ENCODE measurements at regions not wholly inside any gene's neighbourhood (a gene's known extent, or its start where the extent isn't known, plus 50 kb on each side); places are given as distances from the start of the nearest gene placed in this dataset.

- no peaks in the 10 kb centered on the region for H3K27me3 ChIP-seq
- DNase-seq (ENCODE audit: low spot score in 2 of 2): no peak
- no peak overlapping the region for H3K4me3 ChIP-seq
- H3K9me3 ChIP-seq: peaks cover 0 to 3% of the 10 kb centered on the region in 2 donors
- no peaks in the 10 kb centered on the region for H3K36me3 ChIP-seq
- intact Hi-C loops (cut with DNase I): no loop called here
- no peaks in the 10 kb centered on the region for H3K4me1 ChIP-seq
- TF ChIP-seq CTCF (IDR thresholded peaks at IDR 0.05): no peak
- H3K27ac ChIP-seq: no peak overlapping the region
Observed at GRCh38 chr7:156024201-156024600, 211.9 kb upstream of the SHH start.

- no peak for TF ChIP-seq CTCF (IDR thresholded peaks at IDR 0.05)
- Histone ChIP-seq H3K4me1 (no peaks in the 10 kb centered on the region), H3K27me3 (no peaks in the 10 kb centered on the region), H3K27ac (no peak overlapping the region), H3K9me3 (peaks cover 0 to 4% of the 10 kb centered on the region in 2 donors), H3K4me3 (no peak overlapping the region), H3K36me3 (no peaks in the 10 kb centered on the region)
- intact Hi-C loops (cut with DNase I): no loop called here
- DNase-seq (ENCODE audit: low spot score in 2 of 2): peak in 1 of 2 donors; percentile 35
Observed at GRCh38 chr7:156022483-156023459, 210.5 kb upstream of the SHH start.

GRCh38 chr7:156021471-156021870, 209.2 kb upstream of the SHH start:
- H3K36me3 ChIP-seq: no peaks in the 10 kb centered on the region
- intact Hi-C loops (cut with DNase I): no loop called here
- H3K9me3 ChIP-seq: peaks cover 0 to 4% of the 10 kb centered on the region in 2 donors
- no peak overlapping the region for H3K27ac ChIP-seq
- no peak for DNase-seq (ENCODE audit: low spot score in 2 of 2)
- no peaks in the 10 kb centered on the region for H3K4me1 ChIP-seq
- TF ChIP-seq CTCF (IDR thresholded peaks at IDR 0.05): no peak
- no peaks in the 10 kb centered on the region for H3K27me3 ChIP-seq
- no peak overlapping the region for H3K4me3 ChIP-seq

GRCh38 chr7:156020566-156020965, 208.3 kb upstream of the SHH start:
- no peak for TF ChIP-seq CTCF (IDR thresholded peaks at IDR 0.05)
- H3K27ac ChIP-seq: no peak overlapping the region
- intact Hi-C loops (cut with DNase I): no loop called here

GRCh38 chr7:156019776-156020565, 207.7 kb upstream of the SHH start:
- Histone ChIP-seq H3K9me3 (peaks cover 0 to 4% of the 10 kb centered on the region in 2 donors), H3K27ac (no peak overlapping the region), H3K4me3 (no peak overlapping the region), H3K36me3 (no peaks in the 10 kb centered on the region), H3K4me1 (no peaks in the 10 kb centered on the region), H3K27me3 (no peaks in the 10 kb centered on the region)
- TF ChIP-seq CTCF (IDR thresholded peaks at IDR 0.05): no peak
- intact Hi-C loops (cut with DNase I): no loop called here
- DNase-seq (ENCODE audit: low spot score in 2 of 2): no peak

More at GRCh38 chr7:156020566-156020965, 208.3 kb upstream of the SHH start:
- Histone ChIP-seq H3K27me3 (no peaks in the 10 kb centered on the region), H3K4me3 (no peak overlapping the region), H3K4me1 (no peaks in the 10 kb centered on the region), H3K9me3 (peaks cover 0 to 4% of the 10 kb centered on the region in 2 donors), H3K36me3 (no peaks in the 10 kb centered on the region)
- DNase-seq (ENCODE audit: low spot score in 2 of 2): no peak
